ENCODE measurements at regions not wholly inside any gene's neighbourhood (a gene's known extent, or its start where the extent isn't known, plus 50 kb on each side); places are given as distances from the start of the nearest gene placed in this dataset.

- DNase-seq, result no peak
Measured at GRCh38 chr3:102529452-102529851, 94.6 kb downstream of the ZPLD1 start.

- DNase-seq, result no peak
Measured at GRCh38 chr3:102530415-102531181, 95.8 kb downstream of the ZPLD1 start.

GRCh38 chr3:102531686-102532085 lies 96.9 kb downstream of the ZPLD1 start:
- DNase-seq, result no peak

DNA sequence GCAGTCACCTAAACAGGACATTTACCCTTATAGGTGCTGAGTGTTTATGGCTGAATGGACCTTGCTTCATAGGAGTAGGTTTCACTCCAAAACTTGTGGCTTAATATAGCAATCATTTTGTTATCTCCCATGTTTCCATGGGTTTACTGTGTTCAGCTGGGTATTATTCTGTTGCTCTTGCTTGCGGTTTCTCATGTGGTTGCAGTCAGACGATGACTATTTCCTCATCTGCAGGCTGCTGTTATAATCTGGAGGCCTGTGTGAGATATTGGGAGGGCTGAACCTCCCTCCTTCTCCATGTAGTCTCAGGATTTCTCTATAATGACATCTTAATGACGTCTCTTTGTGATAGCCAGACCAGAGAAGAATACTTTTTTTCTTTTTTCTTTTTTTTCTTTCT lies 98.1 kb downstream of the ZPLD1 start:
- DNase-seq, result no peak

- no peak for DNase-seq
Measured at GRCh38 chr3:102533784-102534183, 99.0 kb downstream of the ZPLD1 start.

DNA sequence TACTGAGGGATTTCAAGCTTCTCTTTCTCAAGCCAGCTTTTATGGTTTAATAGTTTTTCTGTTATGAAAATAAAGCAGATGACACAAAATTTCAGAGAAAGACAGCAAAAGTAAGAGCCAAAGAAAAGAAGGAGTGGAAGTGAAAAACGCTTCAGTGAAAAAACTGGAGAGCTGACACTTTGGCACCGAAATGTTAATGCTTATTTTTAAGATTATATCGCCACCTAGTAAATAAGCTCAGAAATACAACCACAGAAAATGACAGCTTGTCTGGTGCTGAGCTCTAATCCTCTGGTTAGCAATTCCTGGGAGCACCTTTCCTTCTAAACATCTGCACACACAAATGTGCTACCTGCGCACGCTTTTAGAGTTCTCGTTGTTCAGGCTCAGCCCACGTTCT lies 101.6 kb downstream of the ZPLD1 start:
- DNase-seq, result no peak

DNA sequence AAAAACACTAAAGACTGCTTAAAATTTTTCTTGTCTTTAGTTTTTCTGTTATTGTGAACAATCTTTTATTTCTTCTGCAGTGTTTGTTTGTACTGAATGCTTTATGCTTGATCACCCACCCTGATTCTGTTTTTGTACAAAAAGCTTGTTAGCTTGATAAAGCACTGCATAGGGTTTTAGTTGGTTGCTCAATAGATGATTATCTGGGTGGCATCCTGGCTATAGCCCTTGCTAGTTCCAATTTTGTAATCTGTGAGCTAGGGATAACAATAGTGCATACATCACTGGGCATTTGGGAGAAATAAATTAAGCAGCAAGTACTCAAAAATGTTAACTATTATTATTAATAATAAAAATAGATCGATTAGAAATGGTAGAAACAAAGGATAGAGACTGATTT lies 102.3 kb downstream of the ZPLD1 start:
- DNase-seq, result no peak

GRCh38 chr3:102544741-102545140 lies 109.9 kb downstream of the ZPLD1 start:
- DNase-seq, result no peak

DNA sequence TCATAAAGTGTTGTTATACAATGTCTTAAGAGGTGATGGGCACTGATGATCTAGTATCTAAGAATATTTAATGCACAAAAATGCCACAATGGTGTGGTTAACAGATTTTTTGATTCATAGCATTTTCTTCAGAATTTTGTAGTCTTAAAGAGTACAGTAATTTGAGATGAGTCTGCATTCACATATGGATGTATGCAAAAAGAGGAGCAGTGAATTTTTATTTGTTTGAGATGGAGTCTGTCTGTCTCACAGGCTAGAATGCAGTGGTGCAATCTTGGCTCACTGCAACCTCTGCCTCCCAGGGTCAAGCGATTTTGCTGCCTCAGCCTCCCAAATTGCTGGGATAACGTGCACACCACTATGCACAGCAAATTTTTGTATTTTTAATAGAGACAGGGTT lies 110.5 kb downstream of the ZPLD1 start:
- no peak for DNase-seq

GRCh38 chr3:102553876-102554275 lies 119.1 kb downstream of the ZPLD1 start:
- no peak for DNase-seq

GRCh38 chr3:102570511-102570910 lies 135.7 kb downstream of the ZPLD1 start:
- DNase-seq, result no peak

- DNase-seq, result no peak
Measured at GRCh38 chr3:102571006-102571405, 136.2 kb downstream of the ZPLD1 start.

DNA sequence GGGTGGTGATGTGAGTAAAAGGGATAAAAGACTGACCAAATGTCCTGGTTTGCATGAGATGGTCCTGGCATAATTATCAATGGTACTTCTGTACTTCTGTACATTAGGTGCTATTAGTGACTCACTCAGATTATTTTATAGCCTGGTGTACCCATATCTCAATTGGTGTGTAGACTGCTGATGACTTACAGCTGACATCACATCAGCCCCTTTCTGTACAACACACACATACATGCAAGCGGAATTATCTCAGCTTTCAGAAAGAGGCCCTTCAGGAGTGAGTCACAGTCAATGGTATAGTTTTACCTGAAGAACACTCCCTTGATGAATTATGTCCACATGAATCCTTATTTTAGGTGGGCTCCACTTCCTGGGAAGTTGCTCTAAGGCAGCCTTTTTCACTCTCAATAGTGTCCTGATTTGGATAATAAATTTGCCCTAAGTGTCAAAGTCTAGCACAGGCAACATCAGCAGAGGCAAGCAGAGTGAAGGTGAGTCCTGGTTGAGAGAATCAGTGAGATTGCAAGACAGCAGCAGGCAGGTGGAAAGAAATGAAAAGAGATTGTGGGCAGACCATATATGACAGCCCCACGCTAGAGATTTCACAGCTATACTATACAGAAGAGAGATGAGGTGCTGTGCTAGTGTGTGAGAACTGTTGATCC lies 137.0 kb downstream of the ZPLD1 start:
- DNase-seq, result no peak

DNA sequence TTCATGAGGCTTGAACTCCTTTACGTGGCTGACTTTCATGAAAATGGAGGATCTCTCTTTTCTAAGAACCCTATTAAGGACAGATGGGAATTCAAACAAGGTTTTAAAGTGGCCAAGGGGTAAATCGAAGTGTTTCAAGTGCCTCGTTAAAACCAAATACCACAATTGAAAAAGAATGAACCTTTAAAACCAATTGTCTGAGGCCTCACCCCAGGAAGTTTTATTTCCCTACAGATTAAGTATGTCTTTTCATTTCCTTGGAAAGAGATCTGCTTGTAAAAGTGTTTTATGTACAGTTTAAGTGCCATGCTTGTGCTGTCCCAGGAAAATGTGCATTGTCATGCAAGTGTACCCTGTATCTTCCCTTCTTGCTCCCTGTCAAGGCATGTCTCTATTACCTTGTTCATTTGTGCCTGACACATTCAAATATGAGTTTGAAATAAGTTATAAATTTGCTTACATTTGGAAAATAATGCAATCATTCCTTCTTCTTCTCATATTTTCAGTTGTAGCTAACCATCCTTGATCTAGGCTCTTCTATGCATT lies 138.7 kb downstream of the ZPLD1 start:
- no peak for DNase-seq

DNA sequence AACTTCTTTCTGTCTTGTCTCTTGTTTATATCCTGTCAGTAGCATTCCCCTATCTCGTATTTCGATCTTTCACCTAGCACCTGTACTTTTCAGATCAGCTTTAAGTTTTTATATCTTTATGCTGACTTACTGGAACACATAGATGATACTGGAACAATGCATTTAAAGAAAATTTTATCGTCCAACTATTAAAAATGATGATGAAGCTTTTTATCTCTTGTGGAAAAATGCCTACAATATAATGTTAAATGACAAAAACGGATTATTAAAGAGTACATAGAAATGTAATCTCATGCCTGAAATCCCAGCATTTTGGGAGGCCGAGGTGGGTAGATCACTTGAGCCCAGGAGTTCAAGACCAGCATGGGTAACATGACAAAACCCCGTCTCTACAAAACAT lies 139.5 kb downstream of the ZPLD1 start:
- DNase-seq, result no peak

DNA sequence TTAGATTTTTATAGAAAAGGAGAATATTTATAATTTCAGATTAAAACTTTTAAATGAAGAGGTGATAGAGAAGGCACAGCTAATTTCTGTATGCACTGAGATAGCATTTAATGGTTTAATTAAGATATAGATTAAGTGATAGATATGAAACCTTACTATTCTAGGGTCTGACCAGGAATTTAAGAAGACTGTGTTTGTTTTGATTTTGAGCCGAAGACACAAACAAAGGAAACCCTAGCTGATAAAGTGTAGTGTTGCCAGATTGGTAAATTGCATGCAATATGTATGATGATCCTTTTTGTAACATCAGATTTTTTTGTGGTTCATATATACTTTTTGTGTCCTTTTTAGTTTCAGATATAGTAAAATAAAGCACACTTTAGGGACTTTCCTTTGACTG lies 141.8 kb downstream of the ZPLD1 start:
- DNase-seq, result no peak

DNA sequence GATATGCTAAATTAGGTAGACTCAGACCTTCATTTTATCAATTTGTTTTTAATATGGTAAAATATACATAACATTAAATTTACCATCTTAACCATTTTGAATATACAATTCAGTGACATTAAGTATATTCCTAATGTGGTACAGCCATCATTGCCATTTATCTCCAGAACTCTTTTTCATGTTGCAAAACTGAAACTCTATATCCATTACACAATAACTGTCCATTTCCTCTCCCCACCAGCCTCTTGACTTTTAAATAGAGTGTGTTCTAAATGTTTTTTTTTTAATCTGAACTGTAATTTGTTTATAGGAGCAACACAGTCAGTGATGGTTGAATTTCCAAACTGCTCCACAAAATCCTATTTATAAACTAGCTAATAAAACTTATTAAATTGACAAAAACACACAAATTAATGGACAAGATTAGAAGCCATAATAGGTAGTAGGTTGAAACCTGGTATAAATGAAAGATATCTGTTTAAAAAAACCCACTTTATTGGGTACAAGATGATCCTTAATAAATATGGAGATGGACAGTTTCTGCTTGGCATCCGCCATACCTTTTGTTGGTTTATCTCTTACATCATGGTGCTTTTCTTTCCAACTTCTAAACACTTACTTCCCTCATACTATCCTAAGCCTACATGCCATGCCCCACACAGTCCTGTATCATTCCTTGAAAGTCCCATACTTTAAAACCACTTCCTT lies 142.4 kb downstream of the ZPLD1 start:
- DNase-seq, result no peak

- no peak for DNase-seq
Measured at GRCh38 chr3:102580760-102581159, 145.9 kb downstream of the ZPLD1 start.

- DNase-seq, result no peak
Measured at GRCh38 chr3:102586485-102586884, 151.7 kb downstream of the ZPLD1 start.

- DNase-seq, result no peak
Measured at GRCh38 chr3:102593812-102594602, 159.2 kb downstream of the ZPLD1 start.

DNA sequence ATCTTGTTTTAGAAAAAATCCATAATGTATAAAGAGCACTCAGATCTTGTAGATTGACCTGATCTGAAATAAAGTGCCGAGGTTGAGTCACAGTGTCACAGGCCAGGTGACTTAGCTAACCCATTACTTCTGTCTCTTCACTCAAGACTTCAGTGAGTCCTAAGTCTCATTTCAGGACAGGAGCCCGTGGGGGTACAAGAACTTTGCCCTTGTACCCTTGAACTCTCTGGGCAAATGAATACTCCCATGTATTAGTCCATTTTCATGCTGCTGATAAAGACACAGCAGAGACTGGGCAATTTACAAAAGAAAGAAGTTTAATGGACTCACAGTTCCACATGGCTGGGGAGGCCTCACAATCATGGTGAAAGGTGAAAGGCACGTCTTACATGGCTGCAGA lies 160.2 kb downstream of the ZPLD1 start:
- DNase-seq, result no peak

DNA sequence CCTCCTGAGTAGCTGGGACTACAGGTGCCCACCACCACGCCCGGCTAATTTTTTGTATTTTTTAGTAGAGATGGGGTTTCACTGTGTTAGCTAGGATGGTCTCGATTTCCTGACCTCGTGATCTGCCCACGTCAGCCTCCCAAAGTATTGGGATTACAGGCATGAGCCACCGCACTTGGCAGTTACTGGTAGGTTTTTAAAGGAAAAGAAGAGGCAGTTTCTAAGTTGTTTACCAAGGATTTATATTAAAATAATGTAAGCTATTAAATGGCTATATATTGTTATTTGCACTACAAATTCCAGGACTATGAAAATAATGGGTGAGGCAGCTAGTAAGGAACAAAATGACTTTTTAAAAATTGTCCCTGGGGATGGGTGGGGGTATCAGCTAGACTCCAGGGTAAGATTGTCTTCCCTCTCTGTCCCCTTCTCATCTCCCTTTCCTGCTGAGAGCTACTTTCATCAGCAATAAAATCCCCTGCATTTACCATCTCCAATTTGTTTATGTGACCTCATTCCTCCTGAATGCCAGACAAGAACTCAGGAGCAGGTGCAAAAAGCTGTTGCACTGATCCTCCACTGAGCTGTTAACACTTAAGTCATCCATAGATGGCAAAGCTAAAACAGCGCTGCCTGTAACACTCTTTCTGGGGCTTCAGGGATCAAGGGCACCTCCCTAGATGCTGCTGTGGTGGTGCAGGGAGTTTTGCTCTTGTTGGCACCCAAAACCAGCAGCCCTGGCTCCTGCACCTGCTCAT lies 165.2 kb downstream of the ZPLD1 start:
- no peak for DNase-seq

All from activated T-cell treated with anti-CD3 and anti-CD28 coated beads for 4 hours (primary cell).